Upper lobe of right lung (tissue), 1 donor: ENCODE measurements at regions not wholly inside any gene's neighbourhood (a gene's known extent, or its start where the extent isn't known, plus 50 kb on each side); places are given as distances from the start of the nearest gene placed in this dataset.

Experiments used
- ATAC-seq: fragments of 200-7000 bp; cut with Tn5 transposase; one replicate; pipeline ENCODE4 v1.9.1; 2020; ENCODE audit warnings: mild to moderate bottlenecking, moderate library complexity
- DNase-seq: peaks from one replicate; pipeline ENCODE4 v3.0.0-alpha.2; 2020
- H3K27ac ChIP-seq: fragments of 200-600 bp; one replicate; pipeline ENCODE4 v1.8.0; 2022
- H3K27me3 ChIP-seq: fragments of 200-600 bp; one replicate; pipeline ENCODE4 v1.8.0; 2022; ENCODE audit warnings: mild to moderate bottlenecking
- H3K36me3 ChIP-seq: fragments of 200-600 bp; one replicate; pipeline ENCODE4 v1.8.0; 2022
- H3K4me1 ChIP-seq: fragments of 200-600 bp; one replicate; pipeline ENCODE4 v1.8.0; 2022
- H3K4me3 ChIP-seq: fragments of 200-600 bp; one replicate; pipeline ENCODE4 v1.8.0; 2022; ENCODE audit warnings: mild to moderate bottlenecking
- H3K9me3 ChIP-seq: fragments of 200-600 bp; one replicate; pipeline ENCODE4 v1.8.0; 2022
- intact Hi-C: fragments of 100-400 bp; cut with DNase I; formaldehyde crosslinking; loops from one replicate; pipeline ENCODE4 v1.11.0; 2022
- TF ChIP-seq, protein P1 (sequence below): fragments of 200-600 bp; IDR thresholded peaks from one replicate; pipeline ENCODE4 v1.8.0; 2022; ENCODE audit warnings: antibody characterized with exemption
- donor health status: DM: no; HTN: yes; CAD: no; lungs with severe emphysema.

DNA sequence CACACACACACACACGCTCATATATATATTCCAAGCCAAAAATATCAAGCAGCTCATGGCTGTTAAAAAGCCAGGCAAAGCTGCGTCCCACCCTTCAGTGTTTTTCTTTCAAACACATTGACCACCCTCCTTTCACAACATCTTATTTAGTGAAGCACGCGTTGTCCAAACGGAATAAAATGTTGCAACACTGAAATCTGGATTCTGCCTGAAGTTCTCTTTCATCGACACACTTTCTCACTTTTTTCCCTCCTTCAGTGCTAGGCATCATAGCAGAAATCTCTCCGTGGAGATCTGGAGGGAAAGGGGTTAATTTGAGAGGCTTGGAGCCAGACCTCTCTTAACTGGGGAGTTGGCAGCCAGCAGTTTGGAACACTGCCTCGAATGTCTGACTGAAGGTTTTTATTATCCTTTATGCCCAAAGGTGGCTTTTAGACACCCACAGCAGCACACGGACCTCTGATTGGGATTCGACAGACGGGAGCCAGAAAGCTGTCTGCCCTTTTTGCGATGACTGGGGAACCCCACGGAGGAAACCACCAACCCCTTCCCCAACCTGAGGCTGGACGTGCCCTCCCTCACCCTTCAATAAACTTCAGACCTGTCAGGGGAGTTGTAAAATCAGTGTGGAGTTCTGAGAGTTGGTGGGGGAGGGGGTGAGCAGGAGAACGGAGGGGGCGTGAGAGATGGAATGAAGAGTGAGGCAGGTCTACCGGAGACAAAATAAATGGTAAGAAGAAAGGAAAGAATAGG, 833.6 kb upstream of the SOX9 start:
- Histone ChIP-seq H3K27me3 (no peaks in the 10 kb centered on the region), H3K4me3 (no peak overlapping the region), H3K36me3 (no peaks in the 10 kb centered on the region), H3K4me1 (no peaks in the 10 kb centered on the region), H3K27ac (no peak overlapping the region), H3K9me3 (no peaks in the 10 kb centered on the region)
- ATAC-seq (no peak), DNase-seq (no peak)
- intact Hi-C loops = no loop called here
- TF ChIP-seq, protein P1, sequence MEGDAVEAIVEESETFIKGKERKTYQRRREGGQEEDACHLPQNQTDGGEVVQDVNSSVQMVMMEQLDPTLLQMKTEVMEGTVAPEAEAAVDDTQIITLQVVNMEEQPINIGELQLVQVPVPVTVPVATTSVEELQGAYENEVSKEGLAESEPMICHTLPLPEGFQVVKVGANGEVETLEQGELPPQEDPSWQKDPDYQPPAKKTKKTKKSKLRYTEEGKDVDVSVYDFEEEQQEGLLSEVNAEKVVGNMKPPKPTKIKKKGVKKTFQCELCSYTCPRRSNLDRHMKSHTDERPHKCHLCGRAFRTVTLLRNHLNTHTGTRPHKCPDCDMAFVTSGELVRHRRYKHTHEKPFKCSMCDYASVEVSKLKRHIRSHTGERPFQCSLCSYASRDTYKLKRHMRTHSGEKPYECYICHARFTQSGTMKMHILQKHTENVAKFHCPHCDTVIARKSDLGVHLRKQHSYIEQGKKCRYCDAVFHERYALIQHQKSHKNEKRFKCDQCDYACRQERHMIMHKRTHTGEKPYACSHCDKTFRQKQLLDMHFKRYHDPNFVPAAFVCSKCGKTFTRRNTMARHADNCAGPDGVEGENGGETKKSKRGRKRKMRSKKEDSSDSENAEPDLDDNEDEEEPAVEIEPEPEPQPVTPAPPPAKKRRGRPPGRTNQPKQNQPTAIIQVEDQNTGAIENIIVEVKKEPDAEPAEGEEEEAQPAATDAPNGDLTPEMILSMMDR = no peak

DNA sequence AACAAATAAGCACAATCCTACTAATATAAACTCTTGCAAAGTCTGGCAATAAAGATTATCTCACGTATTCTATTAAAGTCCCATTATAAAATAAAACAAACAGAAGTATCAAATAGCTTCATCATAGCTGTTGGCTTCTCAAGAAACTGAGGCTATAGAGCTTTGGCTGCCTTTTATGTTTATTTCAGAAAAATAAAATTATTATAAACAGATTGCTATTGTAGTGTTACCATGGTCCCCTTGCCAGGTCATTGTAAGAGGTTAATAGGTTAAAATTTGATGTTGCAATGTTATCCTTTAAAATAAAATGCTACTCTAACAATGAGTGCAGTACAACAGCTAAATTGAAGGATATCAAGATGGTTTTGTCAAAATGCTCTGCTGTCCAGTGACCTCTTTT, 828.8 kb upstream of the SOX9 start:
- ATAC-seq (no peak), DNase-seq (no peak)
- TF ChIP-seq, protein P1 = no peak
- H3K27me3 ChIP-seq = no peaks in the 10 kb centered on the region
- no peak overlapping the region for H3K4me3 ChIP-seq
- H3K36me3 ChIP-seq = no peaks in the 10 kb centered on the region
- no peaks in the 10 kb centered on the region for H3K9me3 ChIP-seq
- no peak overlapping the region for H3K27ac ChIP-seq
- intact Hi-C loops = no loop called here
- no peaks in the 10 kb centered on the region for H3K4me1 ChIP-seq

DNA sequence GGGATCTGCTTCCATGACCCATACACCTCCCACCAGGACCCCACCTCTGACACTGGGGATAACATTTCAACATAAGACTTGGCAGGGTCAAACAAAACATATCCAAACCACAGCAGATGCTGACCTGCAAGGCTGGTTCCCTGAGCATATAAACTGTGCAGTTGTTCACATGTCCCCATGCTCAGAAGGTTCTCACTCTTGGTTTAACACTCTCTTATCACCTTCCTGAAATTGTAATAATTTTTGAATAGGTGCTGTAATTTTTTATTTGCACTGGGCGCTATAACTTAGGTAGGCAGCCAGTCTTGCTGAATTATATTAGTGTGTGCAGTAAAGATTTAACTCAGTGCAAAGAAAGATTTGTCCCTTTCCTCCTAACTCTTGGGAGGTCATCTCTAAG, 824.8 kb upstream of the SOX9 start:
- no peak overlapping the region for H3K27ac ChIP-seq
- intact Hi-C loops = no loop called here
- no peak overlapping the region for H3K4me3 ChIP-seq
- no peaks in the 10 kb centered on the region for H3K4me1 ChIP-seq
- H3K9me3 ChIP-seq = no peaks in the 10 kb centered on the region
- DNase-seq (no peak), ATAC-seq (no peak)
- H3K27me3 ChIP-seq = no peaks in the 10 kb centered on the region
- TF ChIP-seq, protein P1 = no peak
- no peaks in the 10 kb centered on the region for H3K36me3 ChIP-seq

DNA sequence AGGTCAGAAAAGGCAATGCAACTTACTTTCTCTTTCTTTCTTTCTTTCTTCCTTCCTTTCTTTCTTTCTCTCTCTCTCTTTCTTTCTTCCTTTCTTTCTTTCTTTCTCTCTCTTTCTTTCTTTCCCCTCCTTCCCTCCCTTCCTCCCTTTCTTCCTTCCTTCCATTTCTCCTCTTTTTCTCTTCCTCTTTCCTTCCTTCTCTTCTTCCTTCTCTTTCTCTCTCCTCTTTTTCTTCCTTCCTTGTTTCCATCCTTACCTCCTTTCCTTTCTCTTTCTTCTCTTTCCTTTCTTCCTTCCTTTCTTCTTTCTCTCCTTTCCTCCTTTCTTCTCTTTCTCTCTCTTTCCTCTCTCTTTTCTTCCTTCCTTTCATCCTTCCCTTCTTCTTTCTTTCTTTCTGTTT, 819.8 kb upstream of the SOX9 start:
- no peaks in the 10 kb centered on the region for H3K36me3 ChIP-seq
- H3K9me3 ChIP-seq = no peaks in the 10 kb centered on the region
- H3K4me1 ChIP-seq = no peaks in the 10 kb centered on the region
- DNase-seq (no peak), ATAC-seq (no peak)
- no peaks in the 10 kb centered on the region for H3K27me3 ChIP-seq
- H3K4me3 ChIP-seq = no peak overlapping the region
- no peak overlapping the region for H3K27ac ChIP-seq
- TF ChIP-seq, protein P1 = no peak
- intact Hi-C loops = no loop called here

DNA sequence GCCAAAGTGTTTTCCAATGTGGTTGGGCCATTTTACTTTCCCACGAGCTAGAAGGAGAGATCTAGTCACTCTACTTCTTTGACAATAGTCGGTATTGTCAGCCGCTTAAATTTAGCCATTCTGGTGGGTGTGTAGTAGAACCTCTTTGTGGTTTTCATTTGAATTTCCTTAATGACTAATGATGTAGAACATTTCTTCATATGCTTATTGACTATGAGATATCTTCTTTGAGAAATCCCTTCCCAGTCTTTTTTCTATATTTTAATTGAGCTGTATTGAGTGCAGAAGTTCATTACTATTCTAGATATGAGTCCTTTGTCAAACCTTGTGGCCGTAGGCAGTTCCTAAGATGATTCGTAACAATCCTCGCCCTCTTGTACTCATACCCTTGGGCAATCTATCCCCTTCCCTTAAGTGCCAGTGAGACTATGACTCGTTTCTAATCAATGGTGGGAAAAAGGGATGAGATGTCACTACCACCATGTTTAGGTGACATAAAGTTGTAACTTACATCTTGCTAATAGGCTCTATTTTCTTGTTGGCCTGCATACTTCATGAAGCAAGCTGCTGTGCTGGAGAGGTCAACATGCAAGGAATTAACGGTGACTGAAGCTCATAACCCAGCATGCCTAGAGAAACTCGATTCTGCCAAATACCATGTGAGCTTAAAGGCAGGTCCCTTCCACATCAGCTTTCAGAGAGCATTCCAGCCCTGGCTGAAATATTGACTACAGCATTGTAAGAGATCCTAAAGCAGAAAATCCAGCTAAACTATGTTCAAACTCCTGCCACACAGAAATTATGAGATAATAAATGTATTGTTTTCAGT, 817.9 kb upstream of the SOX9 start:
- ATAC-seq (no peak), DNase-seq (no peak)
- TF ChIP-seq, protein P1 = no peak
- H3K27me3 ChIP-seq = no peaks in the 10 kb centered on the region
- intact Hi-C loops = no loop called here
- H3K4me1 ChIP-seq = no peaks in the 10 kb centered on the region
- no peak overlapping the region for H3K27ac ChIP-seq
- no peak overlapping the region for H3K4me3 ChIP-seq
- H3K36me3 ChIP-seq = no peaks in the 10 kb centered on the region
- H3K9me3 ChIP-seq = no peaks in the 10 kb centered on the region
